ENCODE measurements at regions not wholly inside any gene's neighbourhood (a gene's known extent, or its start where the extent isn't known, plus 50 kb on each side); places are given as distances from the start of the nearest gene placed in this dataset.

DNA sequence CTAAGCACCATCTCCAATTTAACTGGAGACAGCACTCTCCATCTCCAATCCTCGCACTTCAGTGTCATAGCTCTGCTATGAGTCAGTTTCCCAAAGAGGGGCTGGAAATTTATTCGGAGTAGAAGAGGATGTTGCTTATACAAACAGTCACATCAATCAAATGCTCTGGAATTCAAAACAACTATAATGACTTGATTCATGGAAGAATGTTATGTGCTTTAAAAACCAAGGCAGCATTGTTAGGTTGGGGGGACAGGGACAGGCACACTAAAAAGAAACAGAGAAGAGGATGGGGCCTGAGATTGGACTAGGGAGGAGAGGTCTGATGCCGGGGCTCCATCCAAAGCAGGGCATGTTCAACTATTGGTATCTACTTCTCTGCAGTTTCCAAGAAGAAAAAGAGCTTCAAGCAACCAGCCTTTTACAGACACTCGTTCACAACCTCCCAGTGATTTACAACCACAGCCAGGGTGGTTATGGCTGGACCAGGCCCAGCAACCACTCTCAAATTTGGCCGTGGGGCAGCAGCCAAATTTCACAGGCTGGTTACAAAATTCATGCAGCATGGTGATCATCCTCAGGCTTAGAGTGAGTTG lies 117.5 kb upstream of the ZNF366 start:
- no peak overlapping the region for H3K27ac ChIP-seq
- no peaks in the 10 kb centered on the region for H3K36me3 ChIP-seq
- TF ChIP-seq, protein P1, sequence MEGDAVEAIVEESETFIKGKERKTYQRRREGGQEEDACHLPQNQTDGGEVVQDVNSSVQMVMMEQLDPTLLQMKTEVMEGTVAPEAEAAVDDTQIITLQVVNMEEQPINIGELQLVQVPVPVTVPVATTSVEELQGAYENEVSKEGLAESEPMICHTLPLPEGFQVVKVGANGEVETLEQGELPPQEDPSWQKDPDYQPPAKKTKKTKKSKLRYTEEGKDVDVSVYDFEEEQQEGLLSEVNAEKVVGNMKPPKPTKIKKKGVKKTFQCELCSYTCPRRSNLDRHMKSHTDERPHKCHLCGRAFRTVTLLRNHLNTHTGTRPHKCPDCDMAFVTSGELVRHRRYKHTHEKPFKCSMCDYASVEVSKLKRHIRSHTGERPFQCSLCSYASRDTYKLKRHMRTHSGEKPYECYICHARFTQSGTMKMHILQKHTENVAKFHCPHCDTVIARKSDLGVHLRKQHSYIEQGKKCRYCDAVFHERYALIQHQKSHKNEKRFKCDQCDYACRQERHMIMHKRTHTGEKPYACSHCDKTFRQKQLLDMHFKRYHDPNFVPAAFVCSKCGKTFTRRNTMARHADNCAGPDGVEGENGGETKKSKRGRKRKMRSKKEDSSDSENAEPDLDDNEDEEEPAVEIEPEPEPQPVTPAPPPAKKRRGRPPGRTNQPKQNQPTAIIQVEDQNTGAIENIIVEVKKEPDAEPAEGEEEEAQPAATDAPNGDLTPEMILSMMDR (IDR thresholded peaks at IDR 0.05; ENCODE audit: low read depth, low read length) = no peak
- no peak overlapping the region for H3K4me3 ChIP-seq (ENCODE audit: low read depth, low read length)
- H3K27me3 ChIP-seq (ENCODE audit: insufficient read depth, low read depth, severe bottlenecking) = no peaks in the 10 kb centered on the region
- DNase-seq = no peak
- H3K9me3 ChIP-seq (ENCODE audit: severe bottlenecking) = no peaks in the 10 kb centered on the region

DNA sequence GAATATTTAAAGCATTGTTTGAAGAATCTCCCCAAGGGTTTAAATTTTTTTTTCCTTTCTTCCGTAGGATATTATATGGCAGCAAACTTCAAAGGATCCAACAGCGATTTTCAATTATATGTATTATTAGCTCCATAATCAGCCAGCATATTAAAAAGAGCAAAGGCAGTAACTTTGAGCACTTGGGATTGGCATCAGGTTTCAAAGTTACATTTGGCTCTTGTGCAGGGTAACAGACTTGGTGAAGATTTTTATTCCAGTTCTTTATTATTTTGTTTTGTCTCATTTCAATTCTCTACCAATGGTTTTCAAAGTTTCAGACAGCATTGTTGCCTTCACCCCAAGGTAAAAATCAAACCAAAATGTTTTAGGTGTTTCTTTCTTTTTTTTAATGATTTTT lies 116.7 kb upstream of the ZNF366 start:
- TF ChIP-seq, protein P1 (IDR thresholded peaks at IDR 0.05; ENCODE audit: low read depth, low read length) = no peak
- Histone ChIP-seq H3K36me3 (no peaks in the 10 kb centered on the region), H3K27ac (no peak overlapping the region), H3K4me3 (ENCODE audit: low read depth, low read length) (no peak overlapping the region), H3K27me3 (ENCODE audit: insufficient read depth, low read depth, severe bottlenecking) (no peaks in the 10 kb centered on the region), H3K9me3 (ENCODE audit: severe bottlenecking) (no peaks in the 10 kb centered on the region)
- no peak for DNase-seq

DNA sequence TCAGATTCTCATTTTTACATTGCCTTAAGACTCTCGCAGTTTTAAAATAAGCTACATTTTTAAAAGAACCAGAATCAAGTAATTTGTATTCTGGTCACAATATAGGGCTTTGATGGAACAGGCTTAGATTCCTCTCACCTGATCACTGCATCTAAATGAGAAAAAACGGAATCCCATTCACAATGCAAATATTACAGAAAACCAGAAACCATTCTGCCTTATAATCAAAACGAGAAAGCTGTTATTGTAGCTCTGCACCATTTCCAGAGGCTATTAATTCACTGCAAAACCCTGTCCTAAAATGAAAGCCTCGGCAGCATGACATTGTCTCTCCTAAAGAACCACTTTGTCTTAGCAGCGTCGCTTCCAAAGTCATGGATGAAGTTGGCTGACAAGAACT lies 116.1 kb upstream of the ZNF366 start:
- Histone ChIP-seq H3K27ac (no peak overlapping the region), H3K36me3 (no peaks in the 10 kb centered on the region), H3K27me3 (ENCODE audit: insufficient read depth, low read depth, severe bottlenecking) (no peaks in the 10 kb centered on the region), H3K4me3 (ENCODE audit: low read depth, low read length) (no peak overlapping the region), H3K9me3 (ENCODE audit: severe bottlenecking) (no peaks in the 10 kb centered on the region)
- TF ChIP-seq, protein P1 (IDR thresholded peaks at IDR 0.05; ENCODE audit: low read depth, low read length) = no peak
- DNase-seq = no peak

DNA sequence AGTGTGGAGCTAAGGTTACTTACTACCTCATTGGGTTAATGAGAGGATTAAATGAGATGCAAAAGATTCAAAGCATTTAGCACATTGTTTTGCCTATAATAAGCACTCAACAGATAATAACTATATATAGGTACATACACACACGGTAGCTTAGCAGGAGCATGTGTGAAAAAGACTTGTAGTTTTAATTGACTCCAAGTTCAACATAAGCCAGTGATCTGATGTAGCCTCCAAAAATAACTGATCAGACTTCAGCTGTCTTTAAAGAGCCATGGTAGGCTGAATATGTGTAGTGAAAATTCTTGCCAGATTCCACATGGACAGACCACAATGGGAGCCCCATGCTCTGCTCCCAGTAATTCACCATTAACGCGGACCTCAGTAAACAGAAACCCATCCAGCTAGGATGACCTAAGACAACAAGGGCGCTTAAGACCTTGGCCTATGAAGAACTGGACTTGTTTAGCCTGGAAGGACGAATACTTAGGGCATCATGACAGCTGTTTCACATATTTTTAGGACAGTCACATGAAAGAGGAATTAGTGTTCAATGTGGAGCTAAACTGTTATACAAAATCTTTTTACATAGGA lies 115.1 kb upstream of the ZNF366 start:
- no peak for DNase-seq
- TF ChIP-seq, protein P1 (IDR thresholded peaks at IDR 0.05; ENCODE audit: low read depth, low read length) = no peak

DNA sequence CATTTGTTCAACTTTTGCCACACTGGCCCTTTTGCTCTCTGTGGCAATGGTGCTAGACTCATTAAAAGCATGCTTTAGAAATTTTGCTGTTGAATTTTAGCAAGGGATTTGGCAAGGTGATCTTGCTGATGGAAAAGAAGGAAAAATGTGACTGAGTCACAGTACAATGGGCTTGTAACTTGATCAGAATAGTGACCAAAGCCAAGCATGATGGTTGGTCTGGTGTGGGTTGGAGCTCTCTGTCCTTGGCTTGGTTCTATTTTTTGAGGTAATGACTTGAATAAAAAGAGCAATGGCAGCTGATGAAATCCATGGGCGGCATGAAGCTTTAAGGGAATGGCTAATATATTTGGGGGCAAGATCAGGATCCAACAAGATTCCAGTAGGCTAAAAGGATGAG lies 114.4 kb upstream of the ZNF366 start:
- TF ChIP-seq, protein P1 (IDR thresholded peaks at IDR 0.05; ENCODE audit: low read depth, low read length) = no peak
- Histone ChIP-seq H3K9me3 (ENCODE audit: severe bottlenecking) (no peaks in the 10 kb centered on the region), H3K4me3 (ENCODE audit: low read depth, low read length) (no peak overlapping the region), H3K36me3 (no peaks in the 10 kb centered on the region), H3K27ac (no peak overlapping the region), H3K27me3 (ENCODE audit: insufficient read depth, low read depth, severe bottlenecking) (no peaks in the 10 kb centered on the region)
- no peak for DNase-seq

More for the DNA sequence above, 115.1 kb upstream of the ZNF366 start:
- Histone ChIP-seq H3K27ac (no peak overlapping the region), H3K36me3 (no peaks in the 10 kb centered on the region), H3K27me3 (ENCODE audit: insufficient read depth, low read depth, severe bottlenecking) (no peaks in the 10 kb centered on the region), H3K4me3 (ENCODE audit: low read depth, low read length) (no peak overlapping the region), H3K9me3 (ENCODE audit: severe bottlenecking) (no peaks in the 10 kb centered on the region)

DNA sequence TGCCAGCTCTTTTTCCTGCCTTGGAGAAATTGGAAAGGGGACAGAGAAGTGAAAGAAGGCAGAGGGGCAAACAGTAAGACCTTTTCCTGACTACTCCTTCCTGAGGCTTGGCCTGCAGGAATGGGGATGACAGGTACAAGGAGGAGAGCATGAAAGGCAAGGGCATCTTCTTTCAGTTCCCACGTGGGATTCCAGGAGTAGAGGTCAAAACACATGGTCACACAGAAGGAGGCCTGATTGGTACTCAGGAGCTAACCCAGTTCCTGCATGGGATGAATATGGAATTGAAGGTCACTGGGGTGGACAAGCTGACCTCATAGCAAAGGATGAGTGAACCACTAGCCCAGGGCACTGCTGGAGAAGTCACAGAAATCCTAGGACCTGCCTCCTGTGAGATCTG lies 112.5 kb upstream of the ZNF366 start:
- Histone ChIP-seq H3K27me3 (ENCODE audit: insufficient read depth, low read depth, severe bottlenecking) (no peaks in the 10 kb centered on the region), H3K4me3 (ENCODE audit: low read depth, low read length) (no peak overlapping the region), H3K36me3 (no peaks in the 10 kb centered on the region), H3K9me3 (ENCODE audit: severe bottlenecking) (no peaks in the 10 kb centered on the region), H3K27ac (no peak overlapping the region)
- TF ChIP-seq, protein P1 (IDR thresholded peaks at IDR 0.05; ENCODE audit: low read depth, low read length) = no peak
- no peak for DNase-seq

All from WERI-Rb-1 (cell line).